Activated CD4-positive, alpha-beta T cell treated with anti-CD3 and anti-CD28 coated beads, Interleukin-2, Interleukin-4, amounts not matched to agents 100 ng/mL and 50 ng/mL, durations not matched to agents 16 hours and 8 hours (primary cell): ENCODE measurements at regions not wholly inside any gene's neighbourhood (a gene's known extent, or its start where the extent isn't known, plus 50 kb on each side); places are given as distances from the start of the nearest gene placed in this dataset.

Experiments used
- DNase-seq: peaks from one replicate; pipeline ENCODE4 v3.0.0-alpha.2; 2020; ENCODE audit warnings: low spot score

DNA sequence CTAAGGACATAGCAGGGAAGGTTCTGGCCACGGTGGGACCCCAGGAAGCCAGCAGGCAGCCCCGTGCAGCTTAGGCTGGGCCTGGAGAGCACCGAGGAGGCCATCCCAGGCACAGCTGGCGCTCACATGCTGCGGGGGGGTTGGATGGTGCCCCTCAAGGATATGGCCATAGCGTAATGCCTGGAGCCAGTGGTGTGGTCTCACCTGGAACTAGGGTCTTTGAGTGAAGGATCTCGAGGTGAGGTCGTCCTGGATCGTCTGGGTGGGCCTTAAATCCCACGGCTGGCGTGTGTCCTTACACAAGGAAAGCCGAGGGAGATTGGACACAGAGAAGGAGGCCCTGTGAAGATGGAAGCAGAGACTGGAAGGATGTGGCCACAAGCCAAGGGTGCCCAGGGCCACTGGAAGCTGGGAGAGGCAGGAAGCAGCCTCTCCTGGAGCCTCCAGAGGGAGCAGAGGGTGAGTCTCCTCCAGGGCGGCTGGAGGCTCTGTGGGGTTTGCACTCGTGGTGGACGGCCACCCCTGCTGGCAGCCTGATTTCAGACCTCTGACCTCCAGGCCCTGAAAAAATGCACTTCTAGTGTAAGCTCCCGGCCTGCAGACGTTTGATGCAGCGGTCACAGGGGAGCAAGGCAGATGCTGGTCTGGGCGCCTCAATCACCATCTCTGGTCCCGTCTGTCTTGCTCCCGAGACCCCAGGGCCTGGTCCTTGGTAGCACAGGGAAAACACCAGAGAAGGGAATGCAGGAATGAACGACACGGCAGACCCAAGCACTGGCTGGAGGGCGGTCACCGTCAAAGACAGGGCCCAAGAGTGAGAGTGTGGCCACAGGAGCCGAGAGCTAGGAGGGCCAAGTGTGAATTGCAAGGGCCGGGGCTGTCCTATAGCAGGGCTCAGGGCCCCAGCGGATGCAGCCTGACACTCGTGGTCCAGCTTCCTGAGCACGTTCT, 218.6 kb downstream of the KIF26A start:
- DNase-seq = no peak

- no peak for DNase-seq
These were observed 219.5 kb downstream of the KIF26A start for GRCh38 chr14:104357689-104358527.

DNA sequence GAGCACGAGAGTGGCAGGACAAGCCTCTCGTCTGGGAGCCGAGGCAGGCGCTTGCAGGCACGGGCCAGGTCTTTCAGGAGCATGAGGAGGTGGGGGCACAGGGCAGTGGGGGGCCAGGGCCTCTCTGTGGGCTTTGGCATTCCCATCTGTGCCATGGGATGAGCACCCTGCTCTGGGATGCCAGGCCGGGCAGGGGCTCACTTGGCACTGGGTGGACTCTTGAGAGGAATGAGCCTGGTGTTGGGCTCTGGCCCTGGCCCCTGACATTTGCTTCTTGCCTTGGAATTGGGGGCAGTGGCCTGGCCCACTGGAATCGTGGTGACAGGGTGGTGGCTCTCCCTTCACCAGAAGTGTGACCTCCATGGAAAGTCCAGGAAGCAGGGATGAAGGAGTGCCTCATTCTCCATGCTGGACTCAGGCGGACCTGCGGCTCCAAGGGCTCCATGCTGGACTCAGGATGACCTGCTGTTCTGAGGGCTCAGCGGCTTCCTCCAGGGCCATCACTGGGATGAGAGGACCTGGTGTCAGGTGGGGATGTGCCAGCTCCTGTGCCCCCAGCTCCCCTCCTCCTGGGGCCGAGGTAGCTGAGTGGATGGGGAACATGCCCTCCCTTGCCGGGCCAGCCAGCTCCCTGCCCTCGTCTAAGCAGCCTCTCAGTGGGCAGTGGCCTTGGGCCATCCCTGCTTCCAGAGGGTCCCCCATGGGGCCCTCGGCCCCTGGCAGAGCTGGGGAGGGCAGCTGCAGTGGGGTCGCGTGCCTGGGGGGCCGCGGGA, 220.3 kb downstream of the KIF26A start:
- DNase-seq = no peak

GRCh38 chr14:104359301-104359968, 220.1 kb upstream of the C14orf180 start:
- DNase-seq = no peak

DNA sequence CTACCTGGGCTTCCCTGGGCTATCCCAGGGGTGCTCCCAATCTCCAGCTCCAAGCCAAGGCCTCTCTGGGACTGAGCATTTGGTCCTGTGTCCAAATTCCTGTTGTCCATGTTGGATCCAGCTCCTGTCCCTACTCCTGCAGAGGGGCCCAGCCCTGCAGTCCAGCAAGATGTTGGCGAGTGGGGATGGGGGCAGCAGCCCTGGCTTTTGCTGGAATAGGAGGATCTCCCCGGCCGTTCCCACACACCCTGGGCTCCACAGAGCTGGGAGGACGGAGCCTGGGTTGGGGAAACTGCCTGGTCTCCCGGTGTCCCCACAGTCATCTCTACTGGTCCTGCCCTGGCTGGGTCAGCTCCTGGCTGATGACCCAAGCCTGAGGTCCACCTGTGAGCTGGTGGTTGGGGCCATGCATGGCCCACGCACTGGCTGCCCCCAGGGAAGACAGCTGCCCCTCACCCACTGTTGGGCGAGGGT, 219.6 kb upstream of the C14orf180 start:
- DNase-seq = no peak

- no peak for DNase-seq
These were observed 219.1 kb upstream of the C14orf180 start for GRCh38 chr14:104360501-104360900.

GRCh38 chr14:104361101-104361591, 218.4 kb upstream of the C14orf180 start:
- no peak for DNase-seq

DNA sequence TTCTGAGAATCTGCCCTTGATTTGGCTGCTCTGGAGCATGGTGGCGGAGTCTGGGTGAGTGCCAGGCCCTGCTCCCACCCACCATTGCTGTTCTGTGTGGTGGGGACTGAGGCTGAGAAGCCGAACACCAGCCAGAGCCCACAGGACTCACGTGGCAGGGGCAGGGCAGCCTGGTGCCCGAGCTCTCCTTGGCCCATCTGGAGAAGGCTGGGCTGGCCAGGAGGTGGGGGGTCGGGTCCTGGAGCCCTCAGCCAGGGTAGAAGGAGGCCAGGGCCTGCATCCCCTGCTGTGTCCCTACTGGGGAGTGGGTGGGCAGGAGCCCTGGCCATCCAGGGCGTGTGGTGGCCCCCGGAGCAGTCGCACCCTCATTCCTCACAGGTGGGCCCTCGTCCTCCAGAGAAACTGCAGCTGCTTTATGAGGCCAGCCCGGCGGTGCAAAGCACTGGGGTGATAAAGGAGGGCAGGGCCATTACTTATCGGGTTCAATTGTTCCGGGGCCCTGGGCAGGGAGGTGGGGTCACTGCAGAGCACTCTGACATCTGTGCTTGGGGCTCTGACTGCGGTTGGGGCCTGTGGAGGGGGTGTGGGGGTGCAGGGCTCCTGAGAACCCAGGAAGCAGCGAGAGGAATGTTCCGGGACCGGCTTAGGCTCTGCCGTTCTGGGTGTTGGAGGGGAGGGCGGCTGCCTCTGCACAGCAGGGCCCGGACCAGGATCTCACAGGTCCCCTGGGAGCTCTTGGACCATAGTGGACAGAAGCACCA, 217.5 kb upstream of the C14orf180 start:
- no peak for DNase-seq

GRCh38 chr14:104362761-104363605, 216.6 kb upstream of the C14orf180 start:
- no peak for DNase-seq

GRCh38 chr14:104363891-104364760, 215.4 kb upstream of the C14orf180 start:
- DNase-seq = no peak

DNA sequence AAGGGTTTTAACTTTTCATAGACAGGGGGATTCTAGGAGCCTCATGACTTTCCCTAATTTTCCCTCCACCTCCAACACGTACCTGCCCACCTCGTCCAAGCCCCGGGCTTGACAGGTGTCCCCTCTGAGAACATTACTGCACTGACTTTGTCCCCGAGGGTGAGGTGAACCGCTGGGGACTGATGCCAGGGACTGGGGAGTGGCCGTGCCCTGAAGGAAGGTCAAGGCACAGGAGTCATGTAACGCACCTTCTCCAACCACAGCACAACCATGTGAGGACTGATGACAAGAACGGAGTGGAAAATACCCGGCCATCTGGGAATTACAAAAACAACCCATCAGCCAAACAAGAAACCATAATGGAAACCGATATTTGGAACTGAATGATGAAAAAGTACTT, 214.7 kb upstream of the C14orf180 start:
- no peak for DNase-seq

GRCh38 chr14:104366931-104367865, 212.4 kb upstream of the C14orf180 start:
- no peak for DNase-seq

GRCh38 chr14:104367866-104368750, 211.5 kb upstream of the C14orf180 start:
- DNase-seq = no peak

GRCh38 chr14:104368751-104369100, 210.8 kb upstream of the C14orf180 start:
- DNase-seq = no peak

GRCh38 chr14:104369208-104369607, 210.4 kb upstream of the C14orf180 start:
- no peak for DNase-seq

DNA sequence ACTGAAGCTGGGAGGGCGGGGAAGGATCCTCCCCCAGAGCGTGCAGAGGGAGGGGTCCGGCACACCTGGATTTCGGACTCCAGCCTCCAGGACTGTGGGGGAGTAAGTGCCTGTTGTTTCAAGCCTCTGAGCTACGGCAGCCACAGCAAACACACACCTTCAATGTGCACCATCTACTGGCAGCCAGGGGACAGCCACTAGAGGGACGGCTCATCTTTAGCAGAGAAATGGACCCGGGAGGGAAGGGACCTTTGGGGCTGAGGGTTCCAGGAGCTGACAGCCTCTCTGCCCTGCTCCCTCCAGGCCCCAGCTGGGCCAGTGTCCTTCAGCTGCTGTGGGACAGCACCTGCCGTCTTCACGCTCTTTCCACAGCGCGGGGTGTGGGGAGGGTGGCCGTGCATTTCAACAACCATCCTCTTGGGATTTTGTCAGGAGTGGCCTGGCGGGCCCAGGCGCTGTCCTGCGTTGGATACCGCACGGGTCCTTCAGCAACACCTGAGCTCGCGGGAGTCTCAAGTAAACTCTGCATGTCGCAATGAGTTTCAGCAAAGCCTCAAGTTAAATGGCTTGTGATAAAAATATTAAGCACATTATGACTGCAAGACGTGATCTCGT, 209.2 kb upstream of the C14orf180 start:
- no peak for DNase-seq
